GM23338 (cell line): ENCODE measurements at regions not wholly inside any gene's neighbourhood (a gene's known extent, or its start where the extent isn't known, plus 50 kb on each side); places are given as distances from the start of the nearest gene placed in this dataset.

Experiments
- CREB1 ChIP-seq: fragments of 250-450 bp; sonication (Bioruptor Pico); IDR thresholded peaks from 2 replicates; pipeline ENCODE4 v1.5.0; 2020; ENCODE audit warnings: low read depth, mild to moderate bottlenecking, moderate library complexity
- EZH2 ChIP-seq: fragments of 200-600 bp; sonication (generic); IDR thresholded peaks from one replicate; pipeline ENCODE4 v1.8.0; 2017; ENCODE audit warnings: antibody characterized with exemption, mild to moderate bottlenecking, low read depth; ENCODE audit not compliant: unreplicated experiment
- EZH2phosphoT487 ChIP-seq: fragments of 200-600 bp; sonication (generic); IDR thresholded peaks from one replicate; pipeline ENCODE4 v1.8.1; 2018; ENCODE audit warnings: antibody characterized with exemption; ENCODE audit not compliant: unreplicated experiment
- JUNB ChIP-seq: IDR thresholded peaks from one replicate; pipeline ENCODE4 v1.6.1; 2016; ENCODE audit warnings: antibody characterized with exemption; ENCODE audit not compliant: unreplicated experiment
- POLR2AphosphoS5 ChIP-seq: IDR thresholded peaks from 2 replicates; pipeline ENCODE4 v1.6.1; 2016; ENCODE audit warnings: antibody characterized with exemption, low read depth
- STAT1 ChIP-seq: IDR thresholded peaks from one replicate; pipeline ENCODE4 v1.6.1; 2016; ENCODE audit warnings: antibody characterized with exemption; ENCODE audit not compliant: unreplicated experiment
- ZNF331 ChIP-seq: fragments of 250-450 bp; sonication (Bioruptor Pico); IDR thresholded peaks from 2 replicates; pipeline ENCODE4 v1.5.0; 2020; ENCODE audit warnings: low read depth, mild to moderate bottlenecking, moderate library complexity
- TF ChIP-seq, protein P1 (sequence below), 2 experiments: fragments of 200-600 bp in 1 of 2; sonication (generic) in 1 of 2; conservative IDR thresholded peaks; 2 replicates each; pipeline versions ENCODE4 v1.5.1 to v1.6.1; 2016 to 2017; ENCODE audit warnings: antibody characterized with exemption in 2 of 2, low read depth in 2 of 2, mild to moderate bottlenecking in 2 of 2, moderate library complexity in 1 of 2
- TF ChIP-seq, protein P2 (sequence below): IDR thresholded peaks from one replicate; pipeline ENCODE4 v1.6.1; 2018; ENCODE audit warnings: antibody characterized with exemption; ENCODE audit not compliant: unreplicated experiment
- TF ChIP-seq, protein P3 (sequence below): IDR thresholded peaks from 2 replicates; pipeline ENCODE4 v1.6.1; 2016; ENCODE audit warnings: antibody characterized with exemption

DNA sequence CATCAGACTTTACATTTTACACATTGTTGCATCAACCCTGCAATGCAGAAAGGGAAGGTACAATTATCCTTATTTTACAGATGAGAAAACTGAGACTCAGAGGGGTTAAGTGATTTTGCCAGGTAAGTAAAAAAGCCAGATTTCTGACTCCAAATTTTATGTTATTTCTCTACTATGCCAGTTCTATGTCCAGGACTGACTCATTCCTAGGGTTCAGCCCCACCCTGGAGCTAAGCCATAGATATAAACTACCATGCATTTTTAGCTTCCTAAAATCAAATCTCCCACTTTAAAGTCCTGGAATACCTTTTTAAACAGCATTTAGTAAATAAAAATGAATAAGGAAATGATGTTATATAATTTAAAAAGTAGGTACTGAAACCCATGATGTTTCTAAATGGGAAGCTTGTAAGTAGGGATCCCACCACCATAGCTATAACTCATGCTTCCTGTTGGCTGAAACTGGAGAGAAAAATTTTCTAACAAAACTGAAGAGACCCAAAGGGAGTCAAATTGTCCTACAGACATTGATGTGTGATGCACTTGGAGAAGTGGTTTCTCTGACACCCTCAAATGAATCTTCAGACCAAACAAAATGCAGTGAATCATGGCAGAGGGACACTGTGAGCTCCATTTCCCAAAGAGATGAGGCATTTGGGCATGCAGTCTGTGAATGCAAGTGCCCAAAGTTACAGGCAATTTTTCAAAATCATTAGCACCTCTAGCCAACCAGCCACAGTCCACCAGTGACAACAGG, 301.7 kb upstream of the UMPS start:
- TF ChIP-seq, protein P1, sequence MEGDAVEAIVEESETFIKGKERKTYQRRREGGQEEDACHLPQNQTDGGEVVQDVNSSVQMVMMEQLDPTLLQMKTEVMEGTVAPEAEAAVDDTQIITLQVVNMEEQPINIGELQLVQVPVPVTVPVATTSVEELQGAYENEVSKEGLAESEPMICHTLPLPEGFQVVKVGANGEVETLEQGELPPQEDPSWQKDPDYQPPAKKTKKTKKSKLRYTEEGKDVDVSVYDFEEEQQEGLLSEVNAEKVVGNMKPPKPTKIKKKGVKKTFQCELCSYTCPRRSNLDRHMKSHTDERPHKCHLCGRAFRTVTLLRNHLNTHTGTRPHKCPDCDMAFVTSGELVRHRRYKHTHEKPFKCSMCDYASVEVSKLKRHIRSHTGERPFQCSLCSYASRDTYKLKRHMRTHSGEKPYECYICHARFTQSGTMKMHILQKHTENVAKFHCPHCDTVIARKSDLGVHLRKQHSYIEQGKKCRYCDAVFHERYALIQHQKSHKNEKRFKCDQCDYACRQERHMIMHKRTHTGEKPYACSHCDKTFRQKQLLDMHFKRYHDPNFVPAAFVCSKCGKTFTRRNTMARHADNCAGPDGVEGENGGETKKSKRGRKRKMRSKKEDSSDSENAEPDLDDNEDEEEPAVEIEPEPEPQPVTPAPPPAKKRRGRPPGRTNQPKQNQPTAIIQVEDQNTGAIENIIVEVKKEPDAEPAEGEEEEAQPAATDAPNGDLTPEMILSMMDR (conservative IDR thresholded peaks at IDR 0.05; ENCODE audit: low read depth in 2 of 2), result no peak
- TF ChIP-seq EZH2, result no peak
- TF ChIP-seq, protein P2, sequence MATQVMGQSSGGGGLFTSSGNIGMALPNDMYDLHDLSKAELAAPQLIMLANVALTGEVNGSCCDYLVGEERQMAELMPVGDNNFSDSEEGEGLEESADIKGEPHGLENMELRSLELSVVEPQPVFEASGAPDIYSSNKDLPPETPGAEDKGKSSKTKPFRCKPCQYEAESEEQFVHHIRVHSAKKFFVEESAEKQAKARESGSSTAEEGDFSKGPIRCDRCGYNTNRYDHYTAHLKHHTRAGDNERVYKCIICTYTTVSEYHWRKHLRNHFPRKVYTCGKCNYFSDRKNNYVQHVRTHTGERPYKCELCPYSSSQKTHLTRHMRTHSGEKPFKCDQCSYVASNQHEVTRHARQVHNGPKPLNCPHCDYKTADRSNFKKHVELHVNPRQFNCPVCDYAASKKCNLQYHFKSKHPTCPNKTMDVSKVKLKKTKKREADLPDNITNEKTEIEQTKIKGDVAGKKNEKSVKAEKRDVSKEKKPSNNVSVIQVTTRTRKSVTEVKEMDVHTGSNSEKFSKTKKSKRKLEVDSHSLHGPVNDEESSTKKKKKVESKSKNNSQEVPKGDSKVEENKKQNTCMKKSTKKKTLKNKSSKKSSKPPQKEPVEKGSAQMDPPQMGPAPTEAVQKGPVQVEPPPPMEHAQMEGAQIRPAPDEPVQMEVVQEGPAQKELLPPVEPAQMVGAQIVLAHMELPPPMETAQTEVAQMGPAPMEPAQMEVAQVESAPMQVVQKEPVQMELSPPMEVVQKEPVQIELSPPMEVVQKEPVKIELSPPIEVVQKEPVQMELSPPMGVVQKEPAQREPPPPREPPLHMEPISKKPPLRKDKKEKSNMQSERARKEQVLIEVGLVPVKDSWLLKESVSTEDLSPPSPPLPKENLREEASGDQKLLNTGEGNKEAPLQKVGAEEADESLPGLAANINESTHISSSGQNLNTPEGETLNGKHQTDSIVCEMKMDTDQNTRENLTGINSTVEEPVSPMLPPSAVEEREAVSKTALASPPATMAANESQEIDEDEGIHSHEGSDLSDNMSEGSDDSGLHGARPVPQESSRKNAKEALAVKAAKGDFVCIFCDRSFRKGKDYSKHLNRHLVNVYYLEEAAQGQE, result no peak
- no peak for TF ChIP-seq EZH2phosphoT487
- TF ChIP-seq POLR2AphosphoS5, result no peak
- no peak for TF ChIP-seq JUNB
- no peak for TF ChIP-seq CREB1 (CRISPR knock-in tag)
- TF ChIP-seq, protein P3, sequence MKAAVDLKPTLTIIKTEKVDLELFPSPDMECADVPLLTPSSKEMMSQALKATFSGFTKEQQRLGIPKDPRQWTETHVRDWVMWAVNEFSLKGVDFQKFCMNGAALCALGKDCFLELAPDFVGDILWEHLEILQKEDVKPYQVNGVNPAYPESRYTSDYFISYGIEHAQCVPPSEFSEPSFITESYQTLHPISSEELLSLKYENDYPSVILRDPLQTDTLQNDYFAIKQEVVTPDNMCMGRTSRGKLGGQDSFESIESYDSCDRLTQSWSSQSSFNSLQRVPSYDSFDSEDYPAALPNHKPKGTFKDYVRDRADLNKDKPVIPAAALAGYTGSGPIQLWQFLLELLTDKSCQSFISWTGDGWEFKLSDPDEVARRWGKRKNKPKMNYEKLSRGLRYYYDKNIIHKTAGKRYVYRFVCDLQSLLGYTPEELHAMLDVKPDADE, result no peak
- no peak for TF ChIP-seq ZNF331 (CRISPR knock-in tag)
- no peak for TF ChIP-seq STAT1
